Liver (tissue), 8 donors: ENCODE measurements at regions not wholly inside any gene's neighbourhood (a gene's known extent, or its start where the extent isn't known, plus 50 kb on each side); places are given as distances from the start of the nearest gene placed in this dataset.

Experiments used
- DNase-seq: peaks from one replicate; pipeline ENCODE4 v3.0.0-alpha.2; 2017; ENCODE audit warnings: low spot score
- H3K27ac ChIP-seq, 2 donors: one replicate each; pipeline ENCODE4 v1.7.0; 2013; ENCODE audit warnings: inconsistent platforms in 2 of 2, low read length in 2 of 2, control low read depth in 1 of 2, low read depth in 1 of 2, mild to moderate bottlenecking in 1 of 2
- H3K27me3 ChIP-seq, 4 donors: one replicate each; pipeline versions ENCODE4 v1.6.1 to v1.7.0; 2013; ENCODE audit warnings: low read length in 3 of 4, inconsistent platforms in 1 of 4, mild to moderate bottlenecking in 1 of 4, moderate library complexity in 1 of 4; ENCODE audit not compliant: control insufficient read depth in 4 of 4, insufficient read depth in 4 of 4
- H3K36me3 ChIP-seq, 4 donors: one replicate each; pipeline versions ENCODE4 v1.6.1 to v1.7.0; 2013; ENCODE audit warnings: low read length in 3 of 4, mild to moderate bottlenecking in 3 of 4, low read depth in 1 of 4, moderate library complexity in 1 of 4; ENCODE audit not compliant: control insufficient read depth in 4 of 4, insufficient read depth in 3 of 4
- H3K4me1 ChIP-seq, 4 donors: one replicate each; pipeline versions ENCODE4 v1.6.1 to v1.7.0; 2013; ENCODE audit warnings: low read length in 3 of 4, mild to moderate bottlenecking in 3 of 4, moderate library complexity in 1 of 4; ENCODE audit not compliant: control insufficient read depth in 4 of 4, insufficient read depth in 4 of 4
- H3K4me3 ChIP-seq, 3 donors: one replicate each; pipeline versions ENCODE4 v1.6.1 to v1.7.0; 2013; ENCODE audit warnings: low read length in 3 of 3, control low read depth in 1 of 3, low read depth in 1 of 3, mild to moderate bottlenecking in 1 of 3
- H3K9ac ChIP-seq, 2 donors: one replicate each; pipeline ENCODE4 v1.7.0; 2013; ENCODE audit warnings: low read length in 2 of 2, mild to moderate bottlenecking in 2 of 2, moderate library complexity in 2 of 2, control low read depth in 1 of 2, low read depth in 1 of 2
- H3K9me3 ChIP-seq, 4 donors: one replicate each; pipeline versions ENCODE4 v1.6.1 to v1.7.0; 2013; ENCODE audit warnings: low read length in 3 of 4; ENCODE audit not compliant: control insufficient read depth in 4 of 4
- CTCF ChIP-seq: fragments of 150-350 bp; IDR thresholded peaks from 2 replicates; pipeline ENCODE4 v1.5.1; 2017; ENCODE audit warnings: improper control_type of control experiment, low read depth, low read length; ENCODE audit not compliant: missing input control
- EGR1 ChIP-seq, 2 donors: IDR thresholded peaks; 2 replicates each; pipeline ENCODE4 v1.6.1; 2016 to 2018; ENCODE audit warnings: antibody characterized with exemption in 2 of 2, low read depth in 2 of 2
- FOXA1 ChIP-seq: IDR thresholded peaks from 2 replicates; pipeline ENCODE4 v1.6.1; 2016; ENCODE audit warnings: antibody characterized with exemption
- FOXA2 ChIP-seq: IDR thresholded peaks from 2 replicates; pipeline ENCODE4 v1.6.1; 2016; ENCODE audit warnings: antibody characterized with exemption
- GABPA ChIP-seq, 2 donors: IDR thresholded peaks in 1 of 2; conservative IDR thresholded peaks in 1 of 2; 2 replicates each; pipeline ENCODE4 v1.6.1; 2016; ENCODE audit warnings: antibody characterized with exemption in 2 of 2, mild to moderate bottlenecking in 1 of 2, moderate library complexity in 1 of 2
- HNF4A ChIP-seq, 2 donors: conservative IDR thresholded peaks; 2 replicates each; pipeline ENCODE4 v1.6.1; 2016; ENCODE audit warnings: antibody characterized with exemption in 2 of 2, mild to moderate bottlenecking in 2 of 2
- HNF4G ChIP-seq: IDR thresholded peaks from 2 replicates; pipeline ENCODE4 v1.6.1; 2016; ENCODE audit warnings: antibody characterized with exemption
- JUND ChIP-seq, 2 donors: IDR thresholded peaks; 2 replicates each; pipeline ENCODE4 v1.6.1; 2016; ENCODE audit warnings: antibody characterized with exemption in 2 of 2
- NR2F2 ChIP-seq: IDR thresholded peaks from 2 replicates; pipeline ENCODE4 v1.6.1; 2016; ENCODE audit warnings: antibody characterized with exemption
- RAD21 ChIP-seq, 2 donors: IDR thresholded peaks; 2 replicates each; pipeline ENCODE4 v1.6.1; 2016; ENCODE audit warnings: antibody characterized with exemption in 2 of 2, mild to moderate bottlenecking in 2 of 2
- REST ChIP-seq: IDR thresholded peaks from 2 replicates; pipeline ENCODE4 v1.6.1; 2016; ENCODE audit warnings: antibody characterized with exemption, mild to moderate bottlenecking
- RXRA ChIP-seq, 2 donors: IDR thresholded peaks; 2 replicates each; pipeline ENCODE4 v1.6.1; 2017 to 2018; ENCODE audit warnings: antibody characterized with exemption in 2 of 2, mild to moderate bottlenecking in 1 of 2
- SP1 ChIP-seq: IDR thresholded peaks from 2 replicates; pipeline ENCODE4 v1.6.1; 2018; ENCODE audit warnings: antibody characterized with exemption, mild to moderate bottlenecking
- TAF1 ChIP-seq: conservative IDR thresholded peaks from 2 replicates; pipeline ENCODE4 v1.6.1; 2016; ENCODE audit warnings: antibody characterized with exemption, mild to moderate bottlenecking
- YY1 ChIP-seq: IDR thresholded peaks from 2 replicates; pipeline ENCODE4 v1.6.1; 2016; ENCODE audit warnings: antibody characterized with exemption, mild to moderate bottlenecking
- ZBTB33 ChIP-seq: IDR thresholded peaks from 2 replicates; pipeline ENCODE4 v1.6.1; 2016; ENCODE audit warnings: antibody characterized with exemption
- WGBS: extraction: QIAGEN DNeasy Blood & Tissue Kit; methylation state at CpG from one replicate; pipeline ENCODE4 v1.1.7; 2013; 5-methylcytosine and 5-hydroxymethylcytosine counted together
- TF ChIP-seq, protein P1 (sequence below): IDR thresholded peaks from 2 replicates; pipeline ENCODE4 v1.6.1; 2016; ENCODE audit warnings: antibody characterized with exemption
- TF ChIP-seq, protein P2 (sequence below): IDR thresholded peaks from 2 replicates; pipeline ENCODE4 v1.6.1; 2016; ENCODE audit warnings: antibody characterized with exemption
- donor health status: healthy.
- donor health status: healthy.
- donor health status: healthy.
- donor health status: healthy.
- donor health status: healthy.

DNA sequence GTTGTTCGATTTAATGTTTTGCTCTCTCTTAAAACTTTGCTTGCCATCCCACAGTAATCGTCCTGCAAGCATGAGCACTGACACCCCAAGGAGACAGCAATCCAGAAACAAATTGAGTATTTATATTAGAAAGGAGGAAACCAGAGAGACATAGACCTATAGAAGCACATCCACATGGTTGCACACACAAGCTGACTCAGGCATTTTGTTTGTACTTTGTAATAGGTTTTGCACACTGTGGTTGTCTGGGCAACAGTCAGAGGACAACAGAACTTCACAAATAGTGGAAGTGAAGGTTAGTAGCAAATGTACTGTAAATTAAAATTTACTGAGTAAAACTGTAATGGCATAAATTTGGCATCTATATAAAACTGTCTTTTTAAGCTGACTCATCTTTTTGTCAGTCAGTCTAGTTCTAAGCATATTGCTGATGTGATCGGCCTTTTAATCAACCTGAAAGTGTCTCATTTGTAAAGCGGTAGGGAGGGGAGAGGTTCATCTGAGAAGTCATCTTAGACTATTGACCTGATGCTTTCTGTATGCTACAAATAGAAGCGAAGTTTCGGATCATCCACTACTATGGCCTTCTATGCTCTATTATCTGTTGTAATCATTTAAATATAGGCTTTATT is 1624.7 kb downstream of the ARAP2 start:
- H3K27me3 ChIP-seq: peaks cover 0 to 4% (median 0%) of the 10 kb centered on the region in 4 donors
- no peak overlapping the region for H3K27ac ChIP-seq
- TF ChIP-seq RAD21 (IDR thresholded peaks at IDR 0.05) (no peak), REST (no peak), ZBTB33 (no peak), RXRA (IDR thresholded peaks at IDR 0.05) (no peak), NR2F2 (no peak), HNF4A (conservative IDR thresholded peaks at IDR 0.05) (no peak), CTCF (no peak), YY1 (no peak)
- no peaks in the 10 kb centered on the region for H3K9me3 ChIP-seq
- no peak overlapping the region for H3K9ac ChIP-seq
- no peaks in the 10 kb centered on the region for H3K36me3 ChIP-seq
- no peaks in the 10 kb centered on the region for H3K4me1 ChIP-seq
- WGBS: 74% methylated on average over 6 of the region's 6 CpGs
- no peak for DNase-seq
- H3K4me3 ChIP-seq: no peak overlapping the region

DNA sequence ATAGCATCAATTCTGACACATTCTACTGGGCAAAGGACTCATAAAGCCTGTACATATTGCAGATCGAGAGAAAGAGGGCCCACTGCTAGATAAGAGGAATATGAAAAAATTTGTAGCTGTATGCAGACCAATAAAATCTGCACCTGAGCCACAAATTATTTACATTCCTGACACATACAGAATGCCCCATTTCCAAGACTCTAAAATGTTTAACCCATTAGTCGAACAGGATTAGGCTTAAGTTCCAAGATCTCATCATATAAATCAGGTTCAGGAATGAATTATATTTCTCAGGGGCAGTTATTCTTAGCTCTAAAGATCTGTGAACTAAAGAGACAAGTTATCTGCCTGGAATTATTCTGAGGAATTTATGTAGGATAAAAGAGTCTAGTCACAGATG is 1615.8 kb downstream of the ARAP2 start:
- DNase-seq: no peak
- Histone ChIP-seq H3K36me3 (no peaks in the 10 kb centered on the region), H3K27ac (no peak overlapping the region), H3K9ac (no peak overlapping the region), H3K4me3 (no peak overlapping the region), H3K4me1 (no peaks in the 10 kb centered on the region), H3K27me3 (no peaks in the 10 kb centered on the region), H3K9me3 (no peaks in the 10 kb centered on the region)
- 71% methylated on average over 2 of the region's 2 CpGs for WGBS
- no peak for TF ChIP-seq JUND (IDR thresholded peaks at IDR 0.05)
- no peak for TF ChIP-seq RAD21 (IDR thresholded peaks at IDR 0.05)
- TF ChIP-seq NR2F2: no peak
- TF ChIP-seq EGR1 (IDR thresholded peaks at IDR 0.05; ENCODE audit: low read depth in 2 of 2): no peak
- TF ChIP-seq GABPA (IDR thresholded peaks at IDR 0.05 in 1 of 2, conservative IDR thresholded peaks at IDR 0.05 in 1 of 2): no peak
- TF ChIP-seq, protein P1, sequence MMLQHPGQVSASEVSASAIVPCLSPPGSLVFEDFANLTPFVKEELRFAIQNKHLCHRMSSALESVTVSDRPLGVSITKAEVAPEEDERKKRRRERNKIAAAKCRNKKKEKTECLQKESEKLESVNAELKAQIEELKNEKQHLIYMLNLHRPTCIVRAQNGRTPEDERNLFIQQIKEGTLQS: no peak
- TF ChIP-seq REST: no peak
- TF ChIP-seq SP1: no peak
- no peak for TF ChIP-seq TAF1
- TF ChIP-seq, protein P2, sequence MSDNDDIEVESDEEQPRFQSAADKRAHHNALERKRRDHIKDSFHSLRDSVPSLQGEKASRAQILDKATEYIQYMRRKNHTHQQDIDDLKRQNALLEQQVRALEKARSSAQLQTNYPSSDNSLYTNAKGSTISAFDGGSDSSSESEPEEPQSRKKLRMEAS: no peak
- TF ChIP-seq FOXA1: no peak
- no peak for TF ChIP-seq HNF4A (conservative IDR thresholded peaks at IDR 0.05)
- no peak for TF ChIP-seq ZBTB33
- no peak for TF ChIP-seq HNF4G
- no peak for TF ChIP-seq FOXA2
